ENCODE measurements at regions not wholly inside any gene's neighbourhood (a gene's known extent, or its start where the extent isn't known, plus 50 kb on each side); places are given as distances from the start of the nearest gene placed in this dataset.

DNA sequence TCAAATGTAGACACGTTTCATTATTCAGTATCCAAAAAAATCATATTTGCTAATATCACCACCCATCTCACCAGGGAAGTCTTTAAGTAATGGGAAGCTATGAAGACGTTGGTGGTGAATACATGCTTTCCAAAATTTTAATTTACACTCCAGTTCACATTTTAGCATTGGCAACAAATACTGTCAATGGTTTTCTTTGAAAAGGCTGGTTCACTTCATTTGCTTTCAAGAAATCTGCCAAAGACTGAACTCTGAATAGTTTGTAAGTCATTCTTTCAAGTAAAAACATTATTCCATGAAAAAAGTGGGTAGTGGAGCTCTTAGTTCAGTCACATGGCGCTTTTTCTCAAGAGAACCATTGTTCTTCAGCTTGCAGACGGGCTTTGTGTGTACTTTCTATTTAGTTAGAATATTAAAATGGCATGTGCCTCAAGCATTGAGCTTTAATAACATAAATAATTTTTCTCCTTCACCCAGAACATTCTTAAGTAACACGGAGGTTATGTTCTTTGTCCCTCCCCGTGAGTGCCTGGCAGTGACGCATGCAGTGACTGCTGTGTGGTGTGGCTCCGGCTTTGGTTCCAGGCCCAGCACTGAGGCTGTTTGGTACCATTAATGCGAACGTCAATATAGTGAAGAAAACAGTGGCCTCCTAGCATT is 300.0 kb upstream of the HDAC4 start:
- TF ChIP-seq TAF1 (IDR thresholded peaks at IDR 0.05; ENCODE audit: borderline replicate concordance, insufficient read depth, low read length) (no peak), FOXP2 (optimal IDR thresholded peaks at IDR 0.05; ENCODE audit: borderline replicate concordance, extremely low read depth, extremely low read length, insufficient read depth) (no peak), POLR2AphosphoS5 (IDR thresholded peaks at IDR 0.05; ENCODE audit: low read depth, low read length) (no peak), SIN3A (IDR thresholded peaks at IDR 0.05; ENCODE audit: borderline replicate concordance, insufficient read depth, low read length) (no peak)
- TF ChIP-seq, protein P1, sequence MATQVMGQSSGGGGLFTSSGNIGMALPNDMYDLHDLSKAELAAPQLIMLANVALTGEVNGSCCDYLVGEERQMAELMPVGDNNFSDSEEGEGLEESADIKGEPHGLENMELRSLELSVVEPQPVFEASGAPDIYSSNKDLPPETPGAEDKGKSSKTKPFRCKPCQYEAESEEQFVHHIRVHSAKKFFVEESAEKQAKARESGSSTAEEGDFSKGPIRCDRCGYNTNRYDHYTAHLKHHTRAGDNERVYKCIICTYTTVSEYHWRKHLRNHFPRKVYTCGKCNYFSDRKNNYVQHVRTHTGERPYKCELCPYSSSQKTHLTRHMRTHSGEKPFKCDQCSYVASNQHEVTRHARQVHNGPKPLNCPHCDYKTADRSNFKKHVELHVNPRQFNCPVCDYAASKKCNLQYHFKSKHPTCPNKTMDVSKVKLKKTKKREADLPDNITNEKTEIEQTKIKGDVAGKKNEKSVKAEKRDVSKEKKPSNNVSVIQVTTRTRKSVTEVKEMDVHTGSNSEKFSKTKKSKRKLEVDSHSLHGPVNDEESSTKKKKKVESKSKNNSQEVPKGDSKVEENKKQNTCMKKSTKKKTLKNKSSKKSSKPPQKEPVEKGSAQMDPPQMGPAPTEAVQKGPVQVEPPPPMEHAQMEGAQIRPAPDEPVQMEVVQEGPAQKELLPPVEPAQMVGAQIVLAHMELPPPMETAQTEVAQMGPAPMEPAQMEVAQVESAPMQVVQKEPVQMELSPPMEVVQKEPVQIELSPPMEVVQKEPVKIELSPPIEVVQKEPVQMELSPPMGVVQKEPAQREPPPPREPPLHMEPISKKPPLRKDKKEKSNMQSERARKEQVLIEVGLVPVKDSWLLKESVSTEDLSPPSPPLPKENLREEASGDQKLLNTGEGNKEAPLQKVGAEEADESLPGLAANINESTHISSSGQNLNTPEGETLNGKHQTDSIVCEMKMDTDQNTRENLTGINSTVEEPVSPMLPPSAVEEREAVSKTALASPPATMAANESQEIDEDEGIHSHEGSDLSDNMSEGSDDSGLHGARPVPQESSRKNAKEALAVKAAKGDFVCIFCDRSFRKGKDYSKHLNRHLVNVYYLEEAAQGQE (IDR thresholded peaks at IDR 0.05; ENCODE audit: insufficient read depth in 1 of 2, low read depth in 2 of 2, low read length in 2 of 2), result no peak

DNA sequence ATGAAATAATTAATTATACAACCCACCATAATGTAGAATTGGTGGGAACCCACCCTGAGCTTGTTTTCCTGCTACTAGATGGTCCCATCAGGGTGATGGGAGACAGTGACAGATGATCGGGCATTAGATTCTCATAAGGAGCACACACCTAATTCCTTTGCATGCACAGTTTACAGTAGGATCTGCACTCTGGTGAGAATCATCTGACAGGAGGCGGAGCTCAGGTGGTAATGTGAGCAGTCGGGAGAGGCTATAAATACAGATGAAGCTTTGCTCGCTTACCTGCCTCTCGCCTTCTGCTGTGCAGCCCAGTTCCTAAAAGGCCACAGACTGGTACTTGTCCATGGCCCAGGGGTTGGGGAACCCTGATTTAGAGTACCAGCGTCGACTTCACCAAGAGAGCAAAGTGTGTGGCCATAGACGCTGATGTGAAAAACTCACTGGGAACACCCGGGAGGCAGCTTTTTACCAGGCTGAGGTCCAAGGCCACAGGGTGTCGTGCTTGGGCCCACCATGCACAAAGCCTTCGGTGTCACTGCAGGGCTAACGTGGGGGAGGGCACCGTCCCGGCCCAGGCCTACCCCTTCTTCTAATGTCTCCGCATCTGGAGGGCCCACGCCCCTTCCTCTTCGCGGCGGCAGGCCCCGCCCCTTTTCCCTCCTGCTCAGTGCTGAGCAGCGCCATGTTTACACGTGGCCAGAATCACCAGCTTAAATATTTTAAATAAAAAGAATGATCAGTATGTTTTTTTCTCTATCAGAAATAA is 296.8 kb upstream of the HDAC4 start:
- TF ChIP-seq TAF1 (IDR thresholded peaks at IDR 0.05; ENCODE audit: borderline replicate concordance, insufficient read depth, low read length), result no peak

DNA sequence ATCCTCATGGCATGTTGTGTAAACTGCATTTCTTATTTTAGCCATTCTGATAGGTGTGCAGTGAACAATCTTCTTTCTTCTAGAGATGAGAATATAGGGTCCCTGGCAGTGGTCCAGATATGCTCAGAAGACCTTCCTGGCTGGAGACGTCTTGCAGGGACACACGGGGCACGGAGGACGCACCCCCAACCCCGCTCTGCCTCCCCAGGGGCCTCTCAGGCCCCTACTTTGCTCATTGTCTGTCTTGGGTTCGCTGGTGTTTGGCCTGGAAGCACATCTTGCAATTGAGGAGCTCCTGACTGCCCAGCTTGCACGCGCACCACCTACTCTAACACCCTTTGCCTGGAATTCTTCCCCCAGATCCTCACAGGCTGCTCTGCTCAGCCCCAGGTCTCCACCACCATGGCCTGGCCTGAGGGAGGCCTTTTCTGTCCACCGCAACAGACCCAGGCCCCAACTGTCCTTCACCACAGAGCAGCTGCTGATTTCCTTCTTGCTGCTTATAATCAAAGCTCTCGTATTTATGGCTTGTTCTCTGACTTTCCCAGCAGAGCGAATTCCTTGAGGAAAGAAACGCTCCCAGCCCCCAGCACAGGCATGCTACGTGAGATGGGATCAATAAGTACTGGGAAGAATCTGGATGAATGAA is 295.9 kb upstream of the HDAC4 start:
- TF ChIP-seq FOXP2 (optimal IDR thresholded peaks at IDR 0.05; ENCODE audit: borderline replicate concordance, extremely low read depth, extremely low read length, insufficient read depth), result no peak
- no peak for TF ChIP-seq SIN3A (IDR thresholded peaks at IDR 0.05; ENCODE audit: borderline replicate concordance, insufficient read depth, low read length)
- no peak for TF ChIP-seq POLR2AphosphoS5 (IDR thresholded peaks at IDR 0.05; ENCODE audit: low read depth, low read length)
- no peak for TF ChIP-seq TAF1 (IDR thresholded peaks at IDR 0.05; ENCODE audit: borderline replicate concordance, insufficient read depth, low read length)
- TF ChIP-seq, protein P1 (IDR thresholded peaks at IDR 0.05; ENCODE audit: insufficient read depth in 1 of 2, low read depth in 2 of 2, low read length in 2 of 2), result no peak

DNA sequence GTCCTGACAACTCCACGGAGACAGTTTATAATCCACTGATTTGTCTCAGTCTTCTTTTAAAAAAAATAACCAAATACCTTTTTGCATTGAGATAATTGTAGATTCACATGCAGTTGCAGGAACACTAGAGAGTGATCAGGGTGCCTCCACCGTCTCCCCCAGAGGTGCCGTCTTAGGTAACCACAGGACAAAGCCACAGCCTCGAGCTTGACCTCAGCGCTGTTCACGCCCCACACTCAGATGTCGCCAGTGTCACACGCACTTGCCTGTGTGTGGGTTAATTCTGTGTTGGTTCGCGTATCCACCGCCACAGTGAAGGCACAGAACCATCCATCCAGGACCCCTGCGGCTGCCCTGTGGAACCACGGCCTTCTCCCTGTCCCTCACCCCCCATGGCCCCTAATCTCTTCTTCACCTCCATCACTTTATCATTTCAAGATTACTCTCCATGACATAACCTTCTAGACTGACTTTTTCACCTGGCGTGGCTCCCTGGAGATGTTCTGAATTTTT is 295.0 kb upstream of the HDAC4 start:
- TF ChIP-seq POLR2AphosphoS5 (IDR thresholded peaks at IDR 0.05; ENCODE audit: low read depth, low read length), result no peak
- TF ChIP-seq SIN3A (IDR thresholded peaks at IDR 0.05; ENCODE audit: borderline replicate concordance, insufficient read depth, low read length), result no peak
- no peak for TF ChIP-seq TAF1 (IDR thresholded peaks at IDR 0.05; ENCODE audit: borderline replicate concordance, insufficient read depth, low read length)
- no peak for TF ChIP-seq FOXP2 (optimal IDR thresholded peaks at IDR 0.05; ENCODE audit: borderline replicate concordance, extremely low read depth, extremely low read length, insufficient read depth)
- TF ChIP-seq, protein P1 (IDR thresholded peaks at IDR 0.05; ENCODE audit: insufficient read depth in 1 of 2, low read depth in 2 of 2, low read length in 2 of 2), result no peak

DNA sequence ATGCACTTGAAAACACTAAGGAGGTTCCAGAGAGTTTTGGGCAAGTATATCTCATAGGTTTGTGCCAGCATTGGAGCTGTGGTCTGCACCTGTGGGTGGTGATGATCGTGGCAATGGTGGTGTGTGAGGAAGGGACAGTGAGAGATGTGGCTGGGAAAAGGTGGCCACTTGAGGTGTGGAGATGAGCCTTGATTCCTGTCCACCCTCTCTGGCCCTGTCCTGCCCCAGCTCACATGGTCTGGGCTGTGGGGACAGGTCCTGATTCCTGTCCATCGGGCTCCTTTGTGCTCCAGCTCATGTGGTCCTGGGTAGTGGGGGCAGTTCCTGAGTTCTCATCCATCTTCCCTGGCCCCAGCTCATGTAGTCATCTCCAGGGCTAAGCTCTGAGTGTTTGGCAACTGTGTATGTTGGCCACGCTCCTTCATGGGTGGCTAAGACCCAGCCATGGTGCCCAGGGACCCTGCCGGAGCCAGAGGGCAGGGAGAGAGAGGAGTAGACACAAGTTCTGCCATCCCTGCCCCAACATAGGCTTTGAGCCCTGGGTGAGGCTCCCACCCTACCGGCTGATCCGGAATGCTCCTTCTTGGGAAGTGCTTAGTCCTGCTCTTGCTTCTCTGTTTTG is 294.4 kb upstream of the HDAC4 start:
- no peak for TF ChIP-seq SIN3A (IDR thresholded peaks at IDR 0.05; ENCODE audit: borderline replicate concordance, insufficient read depth, low read length)
- TF ChIP-seq, protein P1 (IDR thresholded peaks at IDR 0.05; ENCODE audit: insufficient read depth in 1 of 2, low read depth in 2 of 2, low read length in 2 of 2), result no peak
- no peak for TF ChIP-seq FOXP2 (optimal IDR thresholded peaks at IDR 0.05; ENCODE audit: borderline replicate concordance, extremely low read depth, extremely low read length, insufficient read depth)
- no peak for TF ChIP-seq POLR2AphosphoS5 (IDR thresholded peaks at IDR 0.05; ENCODE audit: low read depth, low read length)
- TF ChIP-seq TAF1 (IDR thresholded peaks at IDR 0.05; ENCODE audit: borderline replicate concordance, insufficient read depth, low read length), result no peak
